ENCODE measurements at regions not wholly inside any gene's neighbourhood (a gene's known extent, or its start where the extent isn't known, plus 50 kb on each side); places are given as distances from the start of the nearest gene placed in this dataset.

DNA sequence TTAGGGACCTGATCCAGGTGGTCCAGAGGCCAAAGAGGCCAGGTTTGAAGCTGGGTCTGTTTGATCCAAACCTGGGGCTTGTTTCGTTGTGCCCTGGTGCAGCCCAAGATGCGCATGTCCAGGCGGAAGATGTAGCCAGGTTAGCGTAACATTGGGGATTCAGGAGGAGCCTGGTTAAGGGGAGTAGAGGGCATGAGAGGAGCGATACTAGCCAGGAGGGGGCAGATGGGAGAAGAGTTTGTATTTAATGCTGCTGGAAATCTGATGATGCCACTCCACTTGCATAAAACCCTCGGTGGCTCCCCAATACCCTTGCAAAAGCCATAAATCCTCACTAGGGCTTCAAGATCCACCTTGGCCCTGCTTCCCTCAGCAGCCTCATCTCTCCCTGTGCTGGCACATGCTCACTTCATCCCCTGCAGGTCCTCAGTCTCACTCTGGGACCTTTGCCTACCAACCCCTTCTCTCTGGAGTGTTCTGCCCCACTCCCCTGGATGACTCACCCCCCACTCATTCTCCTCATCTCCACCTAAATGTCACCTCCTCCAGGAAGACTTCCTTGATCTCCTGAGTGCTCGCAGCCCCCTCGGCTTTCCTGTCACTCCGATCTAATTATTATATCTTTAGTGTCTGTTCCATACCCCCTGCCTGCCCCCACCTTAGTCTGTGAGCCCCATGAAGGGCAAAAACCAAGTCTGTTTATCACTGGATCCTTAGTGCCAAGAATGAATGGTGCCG, 95.9 kb downstream of the MIAT start:
- Histone ChIP-seq H2AFZ (ENCODE audit: insufficient read depth, low read depth, low read length, poor library complexity, severe bottlenecking) (no peak overlapping the region), H3K9me3 (ENCODE audit: control extremely low read depth in 1 of 3, control insufficient read depth in 2 of 3, insufficient read depth in 1 of 3, low read length in 2 of 3) (peaks cover 0 to 31% (median 3%) of the 10 kb centered on the region in 3 donors), H3K4me1 (ENCODE audit: control insufficient read depth in 2 of 2, insufficient read depth in 2 of 2, low read length in 2 of 2) (no peaks in the 10 kb centered on the region), H3K36me3 (replicated peaks in 1 of 2; ENCODE audit: control extremely low read depth in 1 of 2, control insufficient read depth in 1 of 2, extremely low read depth in 1 of 2, insufficient read depth in 2 of 2, low read length in 1 of 2) (peaks cover 3 to 5% of the 10 kb centered on the region in 2 experiments), H3K27me3 (replicated peaks in 1 of 4; ENCODE audit: control extremely low read depth in 1 of 4, control insufficient read depth in 3 of 4, insufficient read depth in 4 of 4, low read length in 3 of 4) (no peaks in the 10 kb centered on the region), H3K4me3 (ENCODE audit: control extremely low read depth in 1 of 5, extremely low read depth in 1 of 5, insufficient read depth in 1 of 5, low read depth in 2 of 5, low read length in 4 of 5) (no peak overlapping the region), H3K79me2 (ENCODE audit: control insufficient read depth, insufficient read depth, low read length) (peaks cover 15% of the 10 kb centered on the region), H3K27ac (ENCODE audit: low read length in 2 of 2) (no peak overlapping the region), H3K4me2 (replicated peaks; ENCODE audit: low read depth, low read length, poor library complexity, severe bottlenecking) (no peak overlapping the region), H4K20me1 (ENCODE audit: control insufficient read depth, insufficient read depth, low read length, poor library complexity, severe bottlenecking) (no peaks in the 10 kb centered on the region), H3K9ac (ENCODE audit: low read length) (no peak overlapping the region)
- Mint-ChIP-seq H3K4me1 (peaks cover 7% of the 10 kb centered on the region), H3K9me3 (ENCODE audit: insufficient read depth) (peaks cover 4% of the 10 kb centered on the region), H3K27ac (no peak overlapping the region), H3K4me3 (no peak overlapping the region), H3K27me3 (no peaks in the 10 kb centered on the region)
- DNase-seq = no peak
- WGBS (ENCODE audit: insufficient coverage) = 98% methylated on average over 6 of the region's 10 CpGs
- intact Hi-C loops (cut with micrococcal nuclease) = no loop called here
- ChIA-PET POLR2A (no interaction called here), CTCF (no interaction called here)
- no peak for ATAC-seq (ENCODE audit: low read depth)
- TF ChIP-seq EZH2 (IDR thresholded peaks at IDR 0.05; ENCODE audit: borderline replicate concordance, insufficient read depth, low read depth, low read length, poor library complexity, severe bottlenecking) = no peak
- TF ChIP-seq, protein P1, sequence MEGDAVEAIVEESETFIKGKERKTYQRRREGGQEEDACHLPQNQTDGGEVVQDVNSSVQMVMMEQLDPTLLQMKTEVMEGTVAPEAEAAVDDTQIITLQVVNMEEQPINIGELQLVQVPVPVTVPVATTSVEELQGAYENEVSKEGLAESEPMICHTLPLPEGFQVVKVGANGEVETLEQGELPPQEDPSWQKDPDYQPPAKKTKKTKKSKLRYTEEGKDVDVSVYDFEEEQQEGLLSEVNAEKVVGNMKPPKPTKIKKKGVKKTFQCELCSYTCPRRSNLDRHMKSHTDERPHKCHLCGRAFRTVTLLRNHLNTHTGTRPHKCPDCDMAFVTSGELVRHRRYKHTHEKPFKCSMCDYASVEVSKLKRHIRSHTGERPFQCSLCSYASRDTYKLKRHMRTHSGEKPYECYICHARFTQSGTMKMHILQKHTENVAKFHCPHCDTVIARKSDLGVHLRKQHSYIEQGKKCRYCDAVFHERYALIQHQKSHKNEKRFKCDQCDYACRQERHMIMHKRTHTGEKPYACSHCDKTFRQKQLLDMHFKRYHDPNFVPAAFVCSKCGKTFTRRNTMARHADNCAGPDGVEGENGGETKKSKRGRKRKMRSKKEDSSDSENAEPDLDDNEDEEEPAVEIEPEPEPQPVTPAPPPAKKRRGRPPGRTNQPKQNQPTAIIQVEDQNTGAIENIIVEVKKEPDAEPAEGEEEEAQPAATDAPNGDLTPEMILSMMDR (IDR thresholded peaks at IDR 0.05) = no peak

DNA sequence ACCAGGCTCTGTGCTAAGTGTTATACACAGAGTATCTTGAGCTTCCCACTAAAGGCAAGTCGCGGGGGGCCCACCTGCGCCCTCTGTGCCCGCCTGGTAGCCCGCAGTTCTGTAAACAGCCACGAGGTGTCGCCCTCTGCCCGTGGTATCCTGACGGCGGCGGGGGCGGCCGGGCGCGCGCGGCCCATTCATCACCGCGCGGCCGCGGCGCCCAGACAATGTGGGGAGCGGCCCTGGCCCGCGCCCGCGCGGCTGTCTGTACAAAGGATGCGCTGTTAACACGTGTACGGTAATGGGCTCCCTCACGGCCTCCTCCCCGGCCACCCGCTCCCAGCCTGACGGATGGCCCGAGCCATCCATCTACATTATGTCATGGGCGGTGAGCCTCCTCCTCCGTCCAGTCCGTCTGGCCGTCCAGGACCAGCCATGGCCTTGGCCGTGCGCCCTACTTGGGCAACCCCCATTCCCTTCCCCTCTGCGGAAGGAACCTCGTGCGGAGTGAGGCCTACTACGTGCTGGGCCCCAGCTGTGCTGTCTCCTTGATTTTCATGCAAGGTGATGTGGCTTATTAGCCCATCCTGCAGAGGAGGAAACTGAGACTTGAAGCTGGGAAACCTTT, 99.4 kb downstream of the MIAT start:
- H3K36me3 ChIP-seq (replicated peaks in 1 of 2; ENCODE audit: control extremely low read depth in 1 of 2, control insufficient read depth in 1 of 2, extremely low read depth in 1 of 2, insufficient read depth in 2 of 2, low read length in 1 of 2) = peaks cover 0 to 3% of the 10 kb centered on the region in 2 experiments
- no peaks in the 10 kb centered on the region for H3K27me3 ChIP-seq (replicated peaks in 1 of 4; ENCODE audit: control extremely low read depth in 1 of 4, control insufficient read depth in 3 of 4, insufficient read depth in 4 of 4, low read length in 3 of 4)
- H3K9ac ChIP-seq (ENCODE audit: low read length) = no peak overlapping the region
- ChIA-PET POLR2A (no interaction called here), CTCF (interaction anchor here (0.6 to 1.0 kb wide), 4 partner anchors 10 to 1106 kb away, joined by 3 to 6 read pairs (median 4); no protein-coding TSS in a partner anchor)
- no peak overlapping the region for H3K4me3 ChIP-seq (ENCODE audit: control extremely low read depth in 1 of 5, extremely low read depth in 1 of 5, insufficient read depth in 1 of 5, low read depth in 2 of 5, low read length in 4 of 5)
- H3K4me1 ChIP-seq (ENCODE audit: control insufficient read depth in 2 of 2, insufficient read depth in 2 of 2, low read length in 2 of 2) = no peaks in the 10 kb centered on the region
- peak overlapping the region; percentile 22 for H3K4me2 ChIP-seq (replicated peaks; ENCODE audit: low read depth, low read length, poor library complexity, severe bottlenecking)
- H3K27me3 Mint-ChIP-seq = no peaks in the 10 kb centered on the region
- no peak overlapping the region for H3K27ac ChIP-seq (ENCODE audit: low read length in 2 of 2)
- intact Hi-C loops (cut with micrococcal nuclease) = loop anchor here (5.0 kb wide), 1 partner anchor 1251 kb away; no protein-coding TSS in a partner anchor
- peaks cover 5% of the 10 kb centered on the region for H3K4me1 Mint-ChIP-seq
- peak; percentile 43 for DNase-seq
- peak; percentile 60 for ATAC-seq (ENCODE audit: low read depth)
- peaks cover 4% of the 10 kb centered on the region for H3K9me3 Mint-ChIP-seq (ENCODE audit: insufficient read depth)
- WGBS (ENCODE audit: insufficient coverage) = 36% methylated on average over 45 of the region's 47 CpGs
- H3K79me2 ChIP-seq (ENCODE audit: control insufficient read depth, insufficient read depth, low read length) = peaks cover 11% of the 10 kb centered on the region
- peaks cover 0 to 24% (median 1%) of the 10 kb centered on the region in 3 donors for H3K9me3 ChIP-seq (ENCODE audit: control extremely low read depth in 1 of 3, control insufficient read depth in 2 of 3, insufficient read depth in 1 of 3, low read length in 2 of 3)
- no peak overlapping the region for H3K27ac Mint-ChIP-seq
- no peak for TF ChIP-seq EZH2 (IDR thresholded peaks at IDR 0.05; ENCODE audit: borderline replicate concordance, insufficient read depth, low read depth, low read length, poor library complexity, severe bottlenecking)
- TF ChIP-seq, protein P1 (IDR thresholded peaks at IDR 0.05) = peak; percentile 69
- no peak overlapping the region for H3K4me3 Mint-ChIP-seq
- H4K20me1 ChIP-seq (ENCODE audit: control insufficient read depth, insufficient read depth, low read length, poor library complexity, severe bottlenecking) = no peaks in the 10 kb centered on the region
- no peak overlapping the region for H2AFZ ChIP-seq (ENCODE audit: insufficient read depth, low read depth, low read length, poor library complexity, severe bottlenecking)
